Vagina (tissue), 2 donors: ENCODE measurements at regions not wholly inside any gene's neighbourhood (a gene's known extent, or its start where the extent isn't known, plus 50 kb on each side); places are given as distances from the start of the nearest gene placed in this dataset.

Experiments used
- DNase-seq, 2 donors: peaks; one replicate each; pipeline ENCODE4 v3.0.0-alpha.2; 2017; ENCODE audit errors: extremely low spot score in 2 of 2
- H3K27ac ChIP-seq: fragments of 200-600 bp; sonication (generic); one replicate; pipeline ENCODE4 v1.5.1; 2019
- H3K27me3 ChIP-seq: fragments of 200-600 bp; sonication (generic); one replicate; pipeline ENCODE4 v1.5.1; 2019
- H3K36me3 ChIP-seq, 2 donors: fragments of 200-600 bp; sonication (generic); one replicate each; pipeline ENCODE4 v1.5.1; 2017 to 2019
- H3K4me1 ChIP-seq: fragments of 200-600 bp; sonication (generic); one replicate; pipeline ENCODE4 v1.5.1; 2019
- H3K4me3 ChIP-seq, 2 donors: fragments of 200-600 bp; sonication (generic); 1 replicate in 1 of 2; 2 replicates in 1 of 2; pipeline ENCODE4 v1.5.1; 2016 to 2019
- H3K9me3 ChIP-seq: fragments of 200-600 bp; sonication (generic); one replicate; pipeline ENCODE4 v1.5.1; 2019
- CTCF ChIP-seq, 3 experiments: fragments of 450-650 bp in 2 of 3; fragments of 200-600 bp in 1 of 3; sonication (generic) in 1 of 3; IDR thresholded peaks; one replicate each; pipeline ENCODE4 v1.5.1; 2017 to 2019; ENCODE audit warnings: antibody characterized with exemption in 3 of 3, mild to moderate bottlenecking in 2 of 3, moderate library complexity in 2 of 3
- POLR2A ChIP-seq, 2 donors: fragments of 450-650 bp; IDR thresholded peaks; one replicate each; pipeline ENCODE4 v1.6.1; 2017; ENCODE audit warnings: antibody characterized with exemption in 2 of 2, mild to moderate bottlenecking in 2 of 2, moderate library complexity in 2 of 2
- POLR2AphosphoS5 ChIP-seq, 2 donors: sonication (generic); formaldehyde crosslinking; IDR thresholded peaks; one replicate each; pipeline ENCODE4 v1.9.0; 2017; ENCODE audit warnings: antibody characterized with exemption in 2 of 2, mild to moderate bottlenecking in 2 of 2, low read depth in 1 of 2; ENCODE audit not compliant: insufficient read depth in 1 of 2
- intact Hi-C: fragments of 100-400 bp; cut with DNase I; formaldehyde crosslinking; loops from one replicate; pipeline ENCODE4 v1.15.1; 2023

- no peaks in the 10 kb centered on the region for H3K9me3 ChIP-seq
- H3K4me1 ChIP-seq = peaks cover 10% of the 10 kb centered on the region
- intact Hi-C loops = no loop called here
- H3K27me3 ChIP-seq = no peaks in the 10 kb centered on the region
- no peak overlapping the region for H3K27ac ChIP-seq
- no peaks in the 10 kb centered on the region for H3K36me3 ChIP-seq
- H3K4me3 ChIP-seq = no peak overlapping the region
- TF ChIP-seq CTCF (IDR thresholded peaks at IDR 0.05) (no peak), POLR2AphosphoS5 (IDR thresholded peaks at IDR 0.05; ENCODE audit: insufficient read depth in 1 of 2, low read depth in 1 of 2) (no peak), POLR2A (IDR thresholded peaks at IDR 0.05) (no peak)
- DNase-seq = no peak
These were observed 182.1 kb upstream of the ANKRD28 start for GRCh38 chr3:15979900-15980299.

GRCh38 chr3:15982243-15982642 is 184.5 kb upstream of the ANKRD28 start:
- H3K27me3 ChIP-seq = no peaks in the 10 kb centered on the region
- TF ChIP-seq CTCF (IDR thresholded peaks at IDR 0.05) (no peak), POLR2A (IDR thresholded peaks at IDR 0.05) (no peak), POLR2AphosphoS5 (IDR thresholded peaks at IDR 0.05; ENCODE audit: insufficient read depth in 1 of 2, low read depth in 1 of 2) (no peak)
- H3K9me3 ChIP-seq = no peaks in the 10 kb centered on the region
- H3K36me3 ChIP-seq = no peaks in the 10 kb centered on the region
- intact Hi-C loops = no loop called here
- peak overlapping the region; percentile 67 for H3K27ac ChIP-seq
- DNase-seq = no peak
- H3K4me3 ChIP-seq = no peak overlapping the region
- H3K4me1 ChIP-seq = peaks cover 10% of the 10 kb centered on the region

GRCh38 chr3:15982667-15983196 is 185.0 kb upstream of the ANKRD28 start:
- H3K27me3 ChIP-seq = no peaks in the 10 kb centered on the region
- intact Hi-C loops = no loop called here
- no peaks in the 10 kb centered on the region for H3K9me3 ChIP-seq
- peak overlapping the region; percentile 67 for H3K27ac ChIP-seq
- H3K36me3 ChIP-seq = no peaks in the 10 kb centered on the region
- DNase-seq = no peak
- no peak overlapping the region for H3K4me3 ChIP-seq
- H3K4me1 ChIP-seq = peaks cover 10% of the 10 kb centered on the region
- TF ChIP-seq POLR2AphosphoS5 (IDR thresholded peaks at IDR 0.05; ENCODE audit: insufficient read depth in 1 of 2, low read depth in 1 of 2) (peak in 1 of 2 donors; percentile 12), CTCF (IDR thresholded peaks at IDR 0.05) (no peak), POLR2A (IDR thresholded peaks at IDR 0.05) (no peak)

GRCh38 chr3:15983232-15983631 is 185.5 kb upstream of the ANKRD28 start:
- Histone ChIP-seq H3K27me3 (no peaks in the 10 kb centered on the region), H3K36me3 (no peaks in the 10 kb centered on the region), H3K4me3 (no peak overlapping the region), H3K4me1 (peaks cover 10% of the 10 kb centered on the region), H3K9me3 (no peaks in the 10 kb centered on the region), H3K27ac (peak overlapping the region; percentile 67)
- intact Hi-C loops = no loop called here
- TF ChIP-seq POLR2AphosphoS5 (IDR thresholded peaks at IDR 0.05; ENCODE audit: insufficient read depth in 1 of 2, low read depth in 1 of 2) = no peak
- TF ChIP-seq CTCF (IDR thresholded peaks at IDR 0.05) = no peak
- TF ChIP-seq POLR2A (IDR thresholded peaks at IDR 0.05) = no peak
- DNase-seq = no peak

GRCh38 chr3:15983693-15984092 is 185.9 kb upstream of the ANKRD28 start:
- H3K27ac ChIP-seq = peak overlapping the region; percentile 67
- no peaks in the 10 kb centered on the region for H3K9me3 ChIP-seq
- H3K4me1 ChIP-seq = peaks cover 10% of the 10 kb centered on the region
- no peak for DNase-seq
- H3K36me3 ChIP-seq = no peaks in the 10 kb centered on the region
- no peak overlapping the region for H3K4me3 ChIP-seq
- no peak for TF ChIP-seq POLR2A (IDR thresholded peaks at IDR 0.05)
- intact Hi-C loops = no loop called here
- no peaks in the 10 kb centered on the region for H3K27me3 ChIP-seq
